ENCODE measurements at regions not wholly inside any gene's neighbourhood (a gene's known extent, or its start where the extent isn't known, plus 50 kb on each side); places are given as distances from the start of the nearest gene placed in this dataset.

GRCh38 chr11:129270446-129270845, 78.3 kb upstream of the ARHGAP32 start:
- peaks cover 2% of the 10 kb centered on the region for H3K27me3 Mint-ChIP-seq (ENCODE audit: insufficient read depth, low read depth, poor library complexity)
- H3K27me3 ChIP-seq (ENCODE audit: insufficient read depth), result no peaks in the 10 kb centered on the region

More at GRCh38 chr11:129270446-129270845, 78.3 kb upstream of the ARHGAP32 start:
- H4K20me1 ChIP-seq (replicated peaks; ENCODE audit: insufficient read depth), result peaks cover 6% of the 10 kb centered on the region
- H2AFZ ChIP-seq, result no peak overlapping the region
- TF ChIP-seq EZH2phosphoT487 (IDR thresholded peaks at IDR 0.05; ENCODE audit: unreplicated experiment) (no peak), ZNF331 (CRISPR knock-in tag; IDR thresholded peaks at IDR 0.05; ENCODE audit: low read depth) (no peak), EZH2 (IDR thresholded peaks at IDR 0.05; ENCODE audit: low read depth, unreplicated experiment) (no peak), STAT1 (IDR thresholded peaks at IDR 0.05; ENCODE audit: unreplicated experiment) (no peak), ZNF114 (CRISPR knock-in tag; IDR thresholded peaks at IDR 0.05) (no peak), CTCF (conservative IDR thresholded peaks at IDR 0.05; ENCODE audit: low read depth in 2 of 2) (no peak), REST (IDR thresholded peaks at IDR 0.05; ENCODE audit: unreplicated experiment) (no peak), ZNF462 (CRISPR knock-in tag; IDR thresholded peaks at IDR 0.05) (no peak), CREB1 (CRISPR knock-in tag; IDR thresholded peaks at IDR 0.05; ENCODE audit: low read depth) (no peak), POLR2AphosphoS5 (IDR thresholded peaks at IDR 0.05; ENCODE audit: low read depth) (no peak)
- Mint-ChIP-seq H3K36me3 (ENCODE audit: low read depth) (no peaks in the 10 kb centered on the region), H3K4me1 (peaks cover 39% of the 10 kb centered on the region), H3K4me3 (no peak overlapping the region), H3K9me3 (no peaks in the 10 kb centered on the region), H3K27ac (no peak overlapping the region)
- no peak overlapping the region for H3K4me2 ChIP-seq
- H3K9me2 ChIP-seq (ENCODE audit: insufficient read depth), result no peaks in the 10 kb centered on the region; the same call in 1 of the 2 replicates
- ATAC-seq (no peak), DNase-seq (ENCODE audit: low spot score) (no peak)
- no peak overlapping the region for H3K4me3 ChIP-seq
- H3K79me2 ChIP-seq (replicated peaks; ENCODE audit: insufficient read depth), result peaks cover 94% of the 10 kb centered on the region
- no peaks in the 10 kb centered on the region for H3K36me3 ChIP-seq (ENCODE audit: insufficient read depth)
- H3K27ac ChIP-seq (ENCODE audit: low read depth), result no peak overlapping the region
- peaks cover 25% of the 10 kb centered on the region for H3K4me1 ChIP-seq (ENCODE audit: insufficient read depth)
- no peaks in the 10 kb centered on the region for H3F3A ChIP-seq (replicated peaks; ENCODE audit: low read depth)

All from GM23338 (cell line).